Endothelial cell of umbilical vein (primary cell): ENCODE measurements at regions not wholly inside any gene's neighbourhood (a gene's known extent, or its start where the extent isn't known, plus 50 kb on each side); places are given as distances from the start of the nearest gene placed in this dataset.

Experiments
- BruUV-seq: library from RNA; stranded (reverse); fragments of 400-500 nt; replicated peaks from 2 replicates; lab custom pipeline; 2021; lab: Mats Ljungman, UMichigan
- CTCF ChIA-PET: fragments of 300-600, 350-600 bp; sonication (Branson Sonifier 250); formaldehyde crosslinking; loops from one replicate; lab custom pipeline; 2021; ENCODE audit warnings: antibody characterized with exemption, inconsistent platforms; lab: Charles Lee
- POLR2A ChIA-PET: fragments of 300-600, 350-600 bp; sonication (Branson Sonifier 250); formaldehyde crosslinking; loops from one replicate; lab custom pipeline; 2021; ENCODE audit warnings: antibody characterized with exemption, inconsistent platforms; lab: Charles Lee
- DNase-seq: peaks from one replicate; pipeline ENCODE4 v3.0.0-alpha.2; 2011; ENCODE audit warnings: low read depth, low spot score
- FAIRE-seq: peaks from 2 replicates; lab custom pipeline; 2011; peaks lifted over from hg19 to GRCh38; lab: Jason Lieb, UNC
- H2AFZ ChIP-seq: 2 replicates; pipeline ENCODE4 v1.6.0; 2012; ENCODE audit warnings: low read depth, low read length, control low read depth, inconsistent platforms
- H3K27ac ChIP-seq: 2 replicates; pipeline ENCODE4 v1.5.1; 2011; ENCODE audit warnings: low read depth, mild to moderate bottlenecking, control low read depth, low read length, moderate library complexity; ENCODE audit not compliant: insufficient read depth
- H3K27me3 ChIP-seq, 2 experiments: 2 replicates each; pipeline versions ENCODE4 v1.6.0 to v1.6.1; 2011; ENCODE audit warnings: low read length in 2 of 2, mixed read lengths in 1 of 2; ENCODE audit not compliant: control insufficient read depth in 2 of 2, insufficient read depth in 2 of 2
- H3K36me3 ChIP-seq, 2 experiments: 2 replicates in 1 of 2; 3 replicates in 1 of 2; pipeline ENCODE4 v1.5.1; 2011; ENCODE audit warnings: low read length in 2 of 2, mild to moderate bottlenecking in 1 of 2, moderate library complexity in 1 of 2; ENCODE audit not compliant: control insufficient read depth in 2 of 2, insufficient read depth in 2 of 2; ENCODE audit errors: extremely low read depth in 1 of 2
- H3K4me1 ChIP-seq: 3 replicates; pipeline ENCODE4 v1.5.1; 2011; ENCODE audit warnings: mild to moderate bottlenecking, low read length; ENCODE audit not compliant: control insufficient read depth, insufficient read depth; ENCODE audit errors: extremely low read depth
- H3K4me2 ChIP-seq: 2 replicates; pipeline ENCODE4 v1.6.1; 2011; ENCODE audit warnings: low read length, control low read depth, mixed read lengths; ENCODE audit not compliant: insufficient read depth
- H3K4me3 ChIP-seq, 3 experiments: fragments of 200-600 bp in 1 of 3; sonication (generic), shearing (Covaris generic) in 1 of 3; replicated peaks in 1 of 3; 2 replicates each; pipeline ENCODE4 v1.5.1; 2011 to 2016; ENCODE audit warnings: control low read depth in 3 of 3, low read length in 3 of 3, mild to moderate bottlenecking in 2 of 3, inconsistent platforms in 1 of 3, low read depth in 1 of 3, moderate library complexity in 1 of 3; ENCODE audit not compliant: insufficient read depth in 1 of 3
- H3K79me2 ChIP-seq: 2 replicates; pipeline ENCODE4 v1.6.0; 2012; ENCODE audit warnings: low read length, inconsistent platforms; ENCODE audit not compliant: control insufficient read depth, insufficient read depth
- H3K9ac ChIP-seq: replicated peaks from 2 replicates; pipeline ENCODE3; 2011; ENCODE audit warnings: low read length, control low read depth; ENCODE audit not compliant: insufficient read depth; ENCODE audit errors: extremely low read depth
- H3K9me1 ChIP-seq: replicated peaks from 3 replicates; pipeline ENCODE4 v1.6.0; 2011; ENCODE audit warnings: mild to moderate bottlenecking, low read length; ENCODE audit not compliant: control insufficient read depth, insufficient read depth; ENCODE audit errors: extremely low read depth
- H3K9me3 ChIP-seq: replicated peaks from 2 replicates; pipeline ENCODE4 v1.5.1; 2012; ENCODE audit warnings: low read length, inconsistent platforms; ENCODE audit not compliant: control insufficient read depth, insufficient read depth
- H4K20me1 ChIP-seq: replicated peaks from 2 replicates; pipeline ENCODE3; 2011; ENCODE audit warnings: mild to moderate bottlenecking, low read length; ENCODE audit not compliant: control insufficient read depth, insufficient read depth; ENCODE audit errors: extremely low read depth
- CTCF ChIP-seq, 2 donors: IDR thresholded peaks; 1 replicate in 1 of 2; 2 replicates in 1 of 2; pipeline ENCODE4 v1.5.1; 2011; ENCODE audit warnings: low read length in 2 of 2, mild to moderate bottlenecking in 2 of 2, moderate library complexity in 2 of 2, control low read depth in 1 of 2, inconsistent platforms in 1 of 2, low read depth in 1 of 2; ENCODE audit not compliant: insufficient read depth in 1 of 2; ENCODE audit errors: extremely low read depth in 1 of 2
- EZH2 ChIP-seq: IDR thresholded peaks from 2 replicates; pipeline ENCODE4 v1.6.1; 2012; ENCODE audit warnings: borderline replicate concordance, low read depth, mild to moderate bottlenecking, moderate library complexity, low read length, inconsistent platforms; ENCODE audit not compliant: severe bottlenecking
- FOS ChIP-seq: IDR thresholded peaks from 2 replicates; pipeline ENCODE4 v1.6.1; 2011; ENCODE audit warnings: mild to moderate bottlenecking, low read length, moderate library complexity, borderline replicate concordance; ENCODE audit not compliant: insufficient read depth
- GATA2 ChIP-seq: IDR thresholded peaks from 2 replicates; pipeline ENCODE4 v1.7.0; 2011; ENCODE audit warnings: low read depth, mild to moderate bottlenecking, moderate library complexity, mixed read lengths, low read length; ENCODE audit not compliant: insufficient read length, insufficient read depth
- JUN ChIP-seq: IDR thresholded peaks from 2 replicates; pipeline ENCODE4 v1.6.1; 2011; ENCODE audit warnings: borderline replicate concordance, low read depth; ENCODE audit not compliant: insufficient read length, insufficient read depth
- MAX ChIP-seq: IDR thresholded peaks from 2 replicates; pipeline ENCODE4 v1.6.1; 2011; ENCODE audit not compliant: insufficient read depth, insufficient read length
- MYC ChIP-seq: IDR thresholded peaks from one replicate; pipeline ENCODE4 v1.6.1; 2011; ENCODE audit warnings: mild to moderate bottlenecking, low read depth, low read length
- POLR2A ChIP-seq: IDR thresholded peaks from 2 replicates; pipeline ENCODE4 v1.6.1; 2012; ENCODE audit warnings: low read depth, mild to moderate bottlenecking, control low read depth, low read length
- POLR2AphosphoS5 ChIP-seq: IDR thresholded peaks from 2 replicates; pipeline ENCODE4 v1.6.1; 2012; ENCODE audit warnings: low read depth, mild to moderate bottlenecking, control low read depth, low read length, moderate library complexity; ENCODE audit not compliant: insufficient read depth
- dilution Hi-C: fragments of 300-500 bp; cut with MboI; formaldehyde crosslinking; loops from one replicate; pipeline ENCODE4 v1.15.0; 2019; ENCODE audit warnings: low sequenced_read_pairs; ENCODE audit not compliant: extremely low pct_ligation_motif_present
- intact Hi-C: fragments of 100-400 bp; cut with micrococcal nuclease; formaldehyde crosslinking; loops from one replicate; pipeline ENCODE4 v1.10.0; 2022

- dilution Hi-C loops (no loop called here), intact Hi-C loops (no loop called here)
- Histone ChIP-seq H3K79me2 (no peaks in the 10 kb centered on the region), H3K4me1 (no peaks in the 10 kb centered on the region), H4K20me1 (no peaks in the 10 kb centered on the region), H2AFZ (no peak overlapping the region), H3K4me3 (no peak overlapping the region), H3K27me3 (peaks cover 3% of the 10 kb centered on the region in 2 experiments), H3K27ac (no peak overlapping the region), H3K9me1 (no peaks in the 10 kb centered on the region), H3K4me2 (no peak overlapping the region), H3K36me3 (no peaks in the 10 kb centered on the region), H3K9ac (no peak overlapping the region), H3K9me3 (no peaks in the 10 kb centered on the region)
- TF ChIP-seq CTCF (IDR thresholded peaks at IDR 0.05; ENCODE audit: extremely low read depth in 1 of 2, insufficient read depth in 1 of 2, low read depth in 1 of 2, low read length in 2 of 2) (no peak), MYC (no peak), MAX (no peak), JUN (no peak), EZH2 (no peak), GATA2 (no peak), POLR2A (no peak), FOS (no peak), POLR2AphosphoS5 (no peak)
- FAIRE-seq: no peak
- DNase-seq: no peak
- ChIA-PET CTCF (interaction anchor here (1.0 kb wide), 1 partner anchor 313 kb away, joined by 3 read pairs; no protein-coding TSS in a partner anchor), POLR2A (no interaction called here)
- no TSS peak for BruUV-seq
Measured at GRCh38 chr11:130549393-130549999, 101.1 kb downstream of the ADAMTS15 start.
